ENCODE measurements at regions not wholly inside any gene's neighbourhood (a gene's known extent, or its start where the extent isn't known, plus 50 kb on each side); places are given as distances from the start of the nearest gene placed in this dataset.
"Not testable (repeated sequence)": the region's sequence is repeated elsewhere in the genome, so short reads cannot be mapped to it uniquely, and the experiment has no call there.

- Histone ChIP-seq H3K36me3 (replicated peaks; ENCODE audit: control insufficient read depth, insufficient read depth, low read length) (0 out of 2 replicates have a peak, but pooled peaks cover 1% of the 10 kb centered on the region), H3K4me3 (ENCODE audit: insufficient read depth, low read depth, low read length) (no peak overlapping the region), H3K27me3 (ENCODE audit: control insufficient read depth, insufficient read depth, low read length) (no peaks in the 10 kb centered on the region)
- DNase-seq: no peak
Observed at GRCh38 chr9:717722-718121, 123.8 kb upstream of the DMRT1 start.

GRCh38 chr9:720239-720881, 121.1 kb upstream of the DMRT1 start:
- DNase-seq: no peak
- H3K4me3 ChIP-seq (ENCODE audit: insufficient read depth, low read depth, low read length): no peak overlapping the region
- no peaks in the 10 kb centered on the region for H3K36me3 ChIP-seq (replicated peaks; ENCODE audit: control insufficient read depth, insufficient read depth, low read length)
- no peaks in the 10 kb centered on the region for H3K27me3 ChIP-seq (ENCODE audit: control insufficient read depth, insufficient read depth, low read length)

GRCh38 chr9:722388-722980, 119.0 kb upstream of the DMRT1 start:
- no peak for DNase-seq
- H3K27me3 ChIP-seq (ENCODE audit: control insufficient read depth, insufficient read depth, low read length): no peaks in the 10 kb centered on the region
- H3K4me3 ChIP-seq (ENCODE audit: insufficient read depth, low read depth, low read length): no peak overlapping the region
- H3K36me3 ChIP-seq (replicated peaks; ENCODE audit: control insufficient read depth, insufficient read depth, low read length): no peaks in the 10 kb centered on the region

GRCh38 chr9:724461-724860, 117.0 kb upstream of the DMRT1 start:
- not testable (repeated sequence) for DNase-seq; H3K36me3 ChIP-seq (replicated peaks; ENCODE audit: control insufficient read depth, insufficient read depth, low read length); H3K4me3 ChIP-seq (ENCODE audit: insufficient read depth, low read depth, low read length); H3K27me3 ChIP-seq (ENCODE audit: control insufficient read depth, insufficient read depth, low read length)

GRCh38 chr9:726005-726404, 115.5 kb upstream of the DMRT1 start:
- no peak overlapping the region for H3K4me3 ChIP-seq (ENCODE audit: insufficient read depth, low read depth, low read length)
- no peaks in the 10 kb centered on the region for H3K36me3 ChIP-seq (replicated peaks; ENCODE audit: control insufficient read depth, insufficient read depth, low read length)
- no peak for DNase-seq
- H3K27me3 ChIP-seq (ENCODE audit: control insufficient read depth, insufficient read depth, low read length): no peaks in the 10 kb centered on the region

GRCh38 chr9:727767-728166, 113.7 kb upstream of the DMRT1 start:
- no peaks in the 10 kb centered on the region for H3K27me3 ChIP-seq (ENCODE audit: control insufficient read depth, insufficient read depth, low read length)
- no peak overlapping the region for H3K4me3 ChIP-seq (ENCODE audit: insufficient read depth, low read depth, low read length)
- H3K36me3 ChIP-seq (replicated peaks; ENCODE audit: control insufficient read depth, insufficient read depth, low read length): peaks cover 4% of the 10 kb centered on the region; the same call in 1 of the 2 replicates
- no peak for DNase-seq

GRCh38 chr9:728535-728934, 113.0 kb upstream of the DMRT1 start:
- H3K4me3 ChIP-seq (ENCODE audit: insufficient read depth, low read depth, low read length): no peak overlapping the region
- DNase-seq: no peak
- H3K36me3 ChIP-seq (replicated peaks; ENCODE audit: control insufficient read depth, insufficient read depth, low read length): peaks cover 4% of the 10 kb centered on the region
- H3K27me3 ChIP-seq (ENCODE audit: control insufficient read depth, insufficient read depth, low read length): no peaks in the 10 kb centered on the region

- DNase-seq: no peak
- Histone ChIP-seq H3K27me3 (ENCODE audit: control insufficient read depth, insufficient read depth, low read length) (no peaks in the 10 kb centered on the region), H3K36me3 (replicated peaks; ENCODE audit: control insufficient read depth, insufficient read depth, low read length) (peaks cover 8% of the 10 kb centered on the region), H3K4me3 (ENCODE audit: insufficient read depth, low read depth, low read length) (no peak overlapping the region)
Observed at GRCh38 chr9:731474-731873, 110.0 kb upstream of the DMRT1 start.

GRCh38 chr9:734831-735511, 106.5 kb upstream of the DMRT1 start:
- H3K4me3 ChIP-seq (ENCODE audit: insufficient read depth, low read depth, low read length): no peak overlapping the region
- H3K27me3 ChIP-seq (ENCODE audit: control insufficient read depth, insufficient read depth, low read length): no peaks in the 10 kb centered on the region
- H3K36me3 ChIP-seq (replicated peaks; ENCODE audit: control insufficient read depth, insufficient read depth, low read length): peaks cover 10% of the 10 kb centered on the region
- no peak for DNase-seq

- Histone ChIP-seq H3K4me3 (ENCODE audit: insufficient read depth, low read depth, low read length) (no peak overlapping the region), H3K36me3 (replicated peaks; ENCODE audit: control insufficient read depth, insufficient read depth, low read length) (peaks cover 13% of the 10 kb centered on the region), H3K27me3 (ENCODE audit: control insufficient read depth, insufficient read depth, low read length) (no peaks in the 10 kb centered on the region)
- DNase-seq: no peak
Observed at GRCh38 chr9:737400-738120, 103.9 kb upstream of the DMRT1 start.

GRCh38 chr9:738209-738915, 103.1 kb upstream of the DMRT1 start:
- peaks cover 14% of the 10 kb centered on the region for H3K36me3 ChIP-seq (replicated peaks; ENCODE audit: control insufficient read depth, insufficient read depth, low read length)
- DNase-seq: no peak
- no peaks in the 10 kb centered on the region for H3K27me3 ChIP-seq (ENCODE audit: control insufficient read depth, insufficient read depth, low read length)
- H3K4me3 ChIP-seq (ENCODE audit: insufficient read depth, low read depth, low read length): no peak overlapping the region

- Histone ChIP-seq H3K36me3 (replicated peaks; ENCODE audit: control insufficient read depth, insufficient read depth, low read length) (peaks cover 14% of the 10 kb centered on the region), H3K27me3 (ENCODE audit: control insufficient read depth, insufficient read depth, low read length) (no peaks in the 10 kb centered on the region), H3K4me3 (ENCODE audit: insufficient read depth, low read depth, low read length) (no peak overlapping the region)
- no peak for DNase-seq
Observed at GRCh38 chr9:739362-739761, 102.1 kb upstream of the DMRT1 start.

GRCh38 chr9:740221-740620, 101.3 kb upstream of the DMRT1 start:
- Histone ChIP-seq H3K4me3 (ENCODE audit: insufficient read depth, low read depth, low read length) (no peak overlapping the region), H3K27me3 (ENCODE audit: control insufficient read depth, insufficient read depth, low read length) (no peaks in the 10 kb centered on the region), H3K36me3 (replicated peaks; ENCODE audit: control insufficient read depth, insufficient read depth, low read length) (peaks cover 13% of the 10 kb centered on the region)
- DNase-seq: no peak

GRCh38 chr9:742104-742503, 99.4 kb upstream of the DMRT1 start:
- Histone ChIP-seq H3K36me3 (replicated peaks; ENCODE audit: control insufficient read depth, insufficient read depth, low read length) (peaks cover 11% of the 10 kb centered on the region), H3K4me3 (ENCODE audit: insufficient read depth, low read depth, low read length) (no peak overlapping the region), H3K27me3 (ENCODE audit: control insufficient read depth, insufficient read depth, low read length) (no peaks in the 10 kb centered on the region)
- DNase-seq: no peak

Data from H7 (cell line).